ENCODE measurements at regions not wholly inside any gene's neighbourhood (a gene's known extent, or its start where the extent isn't known, plus 50 kb on each side); places are given as distances from the start of the nearest gene placed in this dataset.

DNA sequence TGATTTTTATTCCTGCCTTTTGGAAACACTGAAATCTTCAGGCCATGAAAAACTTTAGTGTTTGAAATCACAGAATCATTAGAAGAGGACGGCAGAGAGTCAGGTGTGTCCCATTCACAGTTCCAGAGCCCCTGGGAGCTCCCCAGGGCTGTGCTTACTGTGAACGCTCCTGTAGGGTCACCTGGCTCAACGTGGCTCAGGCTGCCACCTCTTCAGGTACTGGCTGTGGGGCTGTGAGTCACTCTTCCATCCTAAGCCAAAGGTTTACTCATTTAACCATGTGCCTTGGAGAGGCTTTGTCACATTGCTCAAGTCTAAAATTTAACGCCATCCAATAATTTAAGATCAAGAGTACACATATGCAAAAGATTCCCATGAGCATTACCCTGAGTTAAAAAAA, 50.2 kb upstream of the FSTL4 start:
- H3K4me3 ChIP-seq (ENCODE audit: low read length): no peak overlapping the region
- TF ChIP-seq, protein P1, sequence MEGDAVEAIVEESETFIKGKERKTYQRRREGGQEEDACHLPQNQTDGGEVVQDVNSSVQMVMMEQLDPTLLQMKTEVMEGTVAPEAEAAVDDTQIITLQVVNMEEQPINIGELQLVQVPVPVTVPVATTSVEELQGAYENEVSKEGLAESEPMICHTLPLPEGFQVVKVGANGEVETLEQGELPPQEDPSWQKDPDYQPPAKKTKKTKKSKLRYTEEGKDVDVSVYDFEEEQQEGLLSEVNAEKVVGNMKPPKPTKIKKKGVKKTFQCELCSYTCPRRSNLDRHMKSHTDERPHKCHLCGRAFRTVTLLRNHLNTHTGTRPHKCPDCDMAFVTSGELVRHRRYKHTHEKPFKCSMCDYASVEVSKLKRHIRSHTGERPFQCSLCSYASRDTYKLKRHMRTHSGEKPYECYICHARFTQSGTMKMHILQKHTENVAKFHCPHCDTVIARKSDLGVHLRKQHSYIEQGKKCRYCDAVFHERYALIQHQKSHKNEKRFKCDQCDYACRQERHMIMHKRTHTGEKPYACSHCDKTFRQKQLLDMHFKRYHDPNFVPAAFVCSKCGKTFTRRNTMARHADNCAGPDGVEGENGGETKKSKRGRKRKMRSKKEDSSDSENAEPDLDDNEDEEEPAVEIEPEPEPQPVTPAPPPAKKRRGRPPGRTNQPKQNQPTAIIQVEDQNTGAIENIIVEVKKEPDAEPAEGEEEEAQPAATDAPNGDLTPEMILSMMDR (conservative IDR thresholded peaks at IDR 0.05; ENCODE audit: low read depth, low read length): no peak
- DNase-seq (ENCODE audit: low read depth): no peak
